Kidney epithelial cell (primary cell): ENCODE measurements at regions not wholly inside any gene's neighbourhood (a gene's known extent, or its start where the extent isn't known, plus 50 kb on each side); places are given as distances from the start of the nearest gene placed in this dataset.
A peak's percentile ranks its signal among the peaks of the same experiment; 100 is the strongest.

Source experiments
- DNase-seq: peaks from one replicate; pipeline ENCODE4 v3.0.0-alpha.2; 2010; ENCODE audit warnings: low read depth
- H3K27me3 ChIP-seq: 2 replicates; pipeline ENCODE4 v1.6.0; 2011; ENCODE audit warnings: low read length; ENCODE audit not compliant: control insufficient read depth, insufficient read depth
- H3K36me3 ChIP-seq: 2 replicates; pipeline ENCODE4 v1.5.1; 2011; ENCODE audit warnings: low read length; ENCODE audit not compliant: control insufficient read depth, insufficient read depth
- H3K4me3 ChIP-seq: 2 replicates; pipeline ENCODE4 v1.5.1; 2011; ENCODE audit warnings: low read depth, mild to moderate bottlenecking, control low read depth, low read length
- CTCF ChIP-seq: IDR thresholded peaks from 2 replicates; pipeline ENCODE4 v1.5.1; 2011; ENCODE audit warnings: mild to moderate bottlenecking, moderate library complexity, low read length, control low read depth, inconsistent platforms; ENCODE audit not compliant: insufficient read depth, poor library complexity, severe bottlenecking

DNA sequence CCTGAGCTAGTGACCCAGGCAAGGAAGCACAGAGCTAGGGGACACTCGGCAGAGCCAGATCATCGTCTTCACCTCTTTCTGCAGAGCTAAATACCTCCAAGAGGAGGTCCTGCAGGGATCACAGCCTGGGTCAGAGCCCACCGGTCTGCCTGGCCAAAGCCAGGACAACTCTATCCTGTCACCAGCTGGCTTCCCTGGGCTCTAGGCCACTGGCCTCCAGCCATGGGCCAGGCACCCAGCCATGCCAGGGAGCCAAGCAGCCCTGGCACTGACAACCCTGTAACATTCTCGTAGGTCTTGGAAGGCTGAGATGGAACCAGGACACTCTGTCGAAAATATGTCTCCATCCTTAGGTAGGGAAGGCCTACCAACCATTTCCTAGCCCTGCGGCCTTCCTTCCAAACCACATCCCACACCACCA lies 270.1 kb downstream of the BUD13 start:
- Histone ChIP-seq H3K36me3 (no peaks in the 10 kb centered on the region), H3K27me3 (peaks cover 51% of the 10 kb centered on the region), H3K4me3 (no peak overlapping the region)
- no peak for TF ChIP-seq CTCF
- DNase-seq: no peak

- no peak for TF ChIP-seq CTCF
- DNase-seq: no peak
- H3K4me3 ChIP-seq: no peak overlapping the region
- no peaks in the 10 kb centered on the region for H3K36me3 ChIP-seq
- peaks cover 50% of the 10 kb centered on the region for H3K27me3 ChIP-seq
Measured at GRCh38 chr11:116501728-116502127, 271.1 kb downstream of the BUD13 start.

DNA sequence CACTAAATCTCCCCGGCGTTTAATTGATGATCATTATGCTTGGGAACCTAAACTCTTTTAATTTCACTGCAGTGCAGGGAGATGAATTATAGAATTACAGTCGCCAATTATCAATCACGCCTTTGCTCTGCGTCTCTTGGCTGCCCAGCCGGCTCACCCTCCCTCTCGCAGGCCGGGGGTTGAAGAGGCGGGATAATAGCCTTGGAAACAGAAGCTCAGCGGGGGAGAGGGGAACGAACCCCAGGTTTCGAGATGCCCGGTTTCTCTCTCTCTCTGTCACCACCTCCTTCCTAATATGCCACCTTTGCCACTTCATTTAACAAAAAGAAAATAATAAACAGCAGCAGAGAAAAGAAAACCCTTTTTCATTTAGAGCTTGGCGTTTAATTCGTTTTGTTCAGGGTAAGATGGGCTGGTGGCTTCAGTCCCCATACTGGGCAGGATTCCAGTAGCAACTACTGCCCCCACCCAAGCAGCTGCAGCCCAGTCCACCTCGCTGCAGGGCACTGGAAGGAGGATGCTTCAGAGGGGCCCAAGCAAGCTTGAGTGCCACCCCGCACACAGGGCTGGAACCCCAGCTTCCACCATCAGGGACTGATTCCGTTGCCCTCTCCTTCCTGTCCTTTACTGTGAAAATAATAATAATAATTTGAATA lies 271.7 kb downstream of the BUD13 start:
- TF ChIP-seq CTCF: no peak
- no peak overlapping the region for H3K4me3 ChIP-seq
- H3K27me3 ChIP-seq: peaks cover 45% of the 10 kb centered on the region
- H3K36me3 ChIP-seq: no peaks in the 10 kb centered on the region
- no peak for DNase-seq

DNA sequence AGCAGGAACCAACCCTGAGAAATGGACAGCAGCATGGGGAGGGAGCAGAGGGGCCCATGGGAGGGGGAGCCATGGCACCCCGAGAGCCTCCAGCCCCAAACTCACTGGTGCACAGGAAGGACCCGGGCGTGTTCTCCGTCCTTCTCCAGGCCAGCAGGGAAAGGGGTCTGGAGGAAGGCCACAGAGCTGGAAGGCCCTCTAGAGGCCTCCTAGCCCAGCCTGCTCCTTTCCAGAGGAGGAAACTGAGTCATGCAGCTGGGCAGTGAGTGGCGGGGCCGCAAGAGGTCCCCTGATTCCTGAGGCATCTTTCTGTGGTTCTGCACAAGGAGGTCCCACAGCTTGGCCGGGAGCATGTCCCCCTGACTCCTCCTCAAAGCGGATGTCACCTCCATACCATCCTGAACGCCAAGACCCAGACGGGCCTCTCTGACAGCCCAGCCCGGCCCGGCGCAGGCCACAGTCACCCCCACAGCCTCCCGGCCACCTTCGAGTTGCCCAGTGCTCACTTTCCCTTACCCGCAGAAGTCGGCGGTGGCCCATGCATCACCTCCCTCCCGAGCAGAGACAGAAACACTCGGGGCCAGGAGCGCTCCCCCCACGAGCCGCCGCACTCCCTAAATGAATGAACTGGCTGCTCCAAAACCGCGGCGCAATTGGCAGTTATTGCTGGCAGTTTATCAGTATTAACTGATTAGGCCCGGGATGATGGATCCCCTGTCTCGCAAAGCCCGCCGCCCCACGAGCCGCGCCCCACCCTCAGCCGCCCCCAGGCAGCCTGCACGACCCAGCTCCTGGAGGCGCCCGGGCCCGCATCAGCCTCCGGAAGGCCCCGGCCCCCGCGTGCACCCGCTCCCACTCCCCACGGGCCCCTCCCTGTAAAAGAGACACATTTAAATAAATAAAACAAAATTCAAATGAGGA lies 272.5 kb downstream of the BUD13 start:
- H3K27me3 ChIP-seq: peaks cover 42% of the 10 kb centered on the region
- no peak for TF ChIP-seq CTCF

GRCh38 chr11:116499396-116500003 lies 273.3 kb downstream of the BUD13 start:
- no peak for DNase-seq
- TF ChIP-seq CTCF: peak; percentile 69
- H3K4me3 ChIP-seq: no peak overlapping the region
- no peaks in the 10 kb centered on the region for H3K36me3 ChIP-seq
- H3K27me3 ChIP-seq: peaks cover 34% of the 10 kb centered on the region

More for the DNA sequence above, 272.5 kb downstream of the BUD13 start:
- Histone ChIP-seq H3K36me3 (no peaks in the 10 kb centered on the region), H3K4me3 (no peak overlapping the region)
- no peak for DNase-seq
